HG03025 (cell line): ENCODE measurements at regions not wholly inside any gene's neighbourhood (a gene's known extent, or its start where the extent isn't known, plus 50 kb on each side); places are given as distances from the start of the nearest gene placed in this dataset.
"Not testable (repeated sequence)": the region's sequence is repeated elsewhere in the genome, so short reads cannot be mapped to it uniquely, and the experiment has no call there.

Source experiments
- ATAC-seq: cut with Tn5 transposase; IDR thresholded peaks from one replicate; pipeline ENCODE4 v1.9.1; 2021; ENCODE audit warnings: mild to moderate bottlenecking, moderate library complexity; ENCODE audit not compliant: unreplicated experiment, low FRiP score

- ATAC-seq, result no peak
Observed at GRCh38 chr13:54658771-54659170, 1630.2 kb downstream of the OLFM4 start.

- ATAC-seq, result no peak
Observed at GRCh38 chr13:54660277-54660676, 1631.7 kb downstream of the OLFM4 start.

GRCh38 chr13:54676526-54677113 is 1648.0 kb downstream of the OLFM4 start:
- no peak for ATAC-seq

- ATAC-seq, result no peak
Observed at GRCh38 chr13:54682184-54682583, 1653.6 kb downstream of the OLFM4 start.

- no peak for ATAC-seq
Observed at GRCh38 chr13:54687173-54687572, 1658.6 kb downstream of the OLFM4 start.

- no peak for ATAC-seq
Observed at GRCh38 chr13:54699831-54700230, 1671.2 kb downstream of the OLFM4 start.

- ATAC-seq, result no peak
Observed at GRCh38 chr13:54705738-54706137, 1677.1 kb downstream of the OLFM4 start.

- no peak for ATAC-seq
Observed at GRCh38 chr13:54706336-54706735, 1677.7 kb downstream of the OLFM4 start.

GRCh38 chr13:54709546-54709945 is 1680.9 kb downstream of the OLFM4 start:
- no peak for ATAC-seq

GRCh38 chr13:54733639-54734038 is 1705.0 kb downstream of the OLFM4 start:
- ATAC-seq, result no peak

GRCh38 chr13:54737211-54737610 is 1708.6 kb downstream of the OLFM4 start:
- not testable (repeated sequence) for ATAC-seq

GRCh38 chr13:54742984-54743383 is 1714.4 kb downstream of the OLFM4 start:
- no peak for ATAC-seq

GRCh38 chr13:54744747-54745146 is 1716.1 kb downstream of the OLFM4 start:
- no peak for ATAC-seq

- no peak for ATAC-seq
Observed at GRCh38 chr13:54750521-54750920, 1721.9 kb downstream of the OLFM4 start.

- no peak for ATAC-seq
Observed at GRCh38 chr13:54758795-54759194, 1730.2 kb downstream of the OLFM4 start.

GRCh38 chr13:54768214-54768613 is 1739.6 kb downstream of the OLFM4 start:
- ATAC-seq, result no peak

- no peak for ATAC-seq
Observed at GRCh38 chr13:54775501-54776191, 1747.0 kb downstream of the OLFM4 start.

- no peak for ATAC-seq
Observed at GRCh38 chr13:54787754-54788153, 1759.1 kb downstream of the OLFM4 start.

GRCh38 chr13:54799621-54800226 is 1771.1 kb downstream of the OLFM4 start:
- no peak for ATAC-seq

- ATAC-seq, result no peak
Observed at GRCh38 chr13:54802226-54802625, 1773.6 kb downstream of the OLFM4 start.

GRCh38 chr13:54805743-54806142 is 1777.1 kb downstream of the OLFM4 start:
- ATAC-seq, result no peak

GRCh38 chr13:54821938-54822470 is 1793.4 kb downstream of the OLFM4 start:
- not testable (repeated sequence) for ATAC-seq
